ENCODE measurements at regions not wholly inside any gene's neighbourhood (a gene's known extent, or its start where the extent isn't known, plus 50 kb on each side); places are given as distances from the start of the nearest gene placed in this dataset.

GRCh38 chr1:39146681-39147080 lies 57.8 kb upstream of the MACF1 start:
- TF ChIP-seq EZH2 (IDR thresholded peaks at IDR 0.05; ENCODE audit: borderline replicate concordance) (no peak), EZH2phosphoT487 (IDR thresholded peaks at IDR 0.05; ENCODE audit: low read depth, severe bottlenecking, unreplicated experiment) (no peak), CTCF (IDR thresholded peaks at IDR 0.05; ENCODE audit: poor library complexity) (no peak)
- Histone ChIP-seq H3K79me2 (peaks cover 79% of the 10 kb centered on the region), H3K9me2 (replicated peaks; ENCODE audit: insufficient read depth) (no peaks in the 10 kb centered on the region), H3K27ac (no peak overlapping the region), H3K4me1 (ENCODE audit: insufficient read depth) (no peaks in the 10 kb centered on the region), H3K27me3 (no peaks in the 10 kb centered on the region), H2AFZ (no peak overlapping the region), H4K20me1 (ENCODE audit: insufficient read depth, poor library complexity, severe bottlenecking) (peaks cover 5% of the 10 kb centered on the region), H3K36me3 (replicated peaks; ENCODE audit: insufficient read depth, low read depth) (no peaks in the 10 kb centered on the region), H3K4me2 (no peak overlapping the region), H3K4me3 (no peak overlapping the region), H3K9me3 (ENCODE audit: low read depth) (no peaks in the 10 kb centered on the region)
- DNase-seq (ENCODE audit: low spot score), result no peak

- Histone ChIP-seq H2AFZ (no peak overlapping the region), H3K4me2 (no peak overlapping the region), H4K20me1 (ENCODE audit: insufficient read depth, poor library complexity, severe bottlenecking) (peaks cover 4% of the 10 kb centered on the region), H3K36me3 (replicated peaks; ENCODE audit: insufficient read depth, low read depth) (no peaks in the 10 kb centered on the region), H3K79me2 (peaks cover 84% of the 10 kb centered on the region), H3K4me1 (ENCODE audit: insufficient read depth) (no peaks in the 10 kb centered on the region), H3K27me3 (no peaks in the 10 kb centered on the region), H3K9me2 (replicated peaks; ENCODE audit: insufficient read depth) (no peaks in the 10 kb centered on the region), H3K4me3 (no peak overlapping the region), H3K9me3 (ENCODE audit: low read depth) (no peaks in the 10 kb centered on the region), H3K27ac (no peak overlapping the region)
- no peak for DNase-seq (ENCODE audit: low spot score)
- TF ChIP-seq EZH2 (IDR thresholded peaks at IDR 0.05; ENCODE audit: borderline replicate concordance), result no peak
- no peak for TF ChIP-seq EZH2phosphoT487 (IDR thresholded peaks at IDR 0.05; ENCODE audit: low read depth, severe bottlenecking, unreplicated experiment)
- TF ChIP-seq CTCF (IDR thresholded peaks at IDR 0.05; ENCODE audit: poor library complexity), result no peak
- WGBS (ENCODE audit: low lambda C conversion rate, missing lambda C conversion rate), result 88% methylated on average over 3 of the region's 3 CpGs
These were observed 57.1 kb upstream of the MACF1 start for GRCh38 chr1:39147099-39148025.

- Histone ChIP-seq H4K20me1 (ENCODE audit: insufficient read depth, poor library complexity, severe bottlenecking) (peaks cover 4% of the 10 kb centered on the region), H3K4me3 (no peak overlapping the region), H3K27ac (no peak overlapping the region), H3K4me2 (no peak overlapping the region), H3K79me2 (peaks cover 86% of the 10 kb centered on the region), H3K27me3 (no peaks in the 10 kb centered on the region), H3K9me2 (replicated peaks; ENCODE audit: insufficient read depth) (no peaks in the 10 kb centered on the region), H2AFZ (no peak overlapping the region), H3K4me1 (ENCODE audit: insufficient read depth) (no peaks in the 10 kb centered on the region), H3K36me3 (replicated peaks; ENCODE audit: insufficient read depth, low read depth) (no peaks in the 10 kb centered on the region), H3K9me3 (ENCODE audit: low read depth) (no peaks in the 10 kb centered on the region)
- 80% methylated on average over 4 of the region's 4 CpGs for WGBS (ENCODE audit: low lambda C conversion rate, missing lambda C conversion rate)
- no peak for TF ChIP-seq EZH2 (IDR thresholded peaks at IDR 0.05; ENCODE audit: borderline replicate concordance)
- no peak for TF ChIP-seq EZH2phosphoT487 (IDR thresholded peaks at IDR 0.05; ENCODE audit: low read depth, severe bottlenecking, unreplicated experiment)
- no peak for TF ChIP-seq CTCF (IDR thresholded peaks at IDR 0.05; ENCODE audit: poor library complexity)
- DNase-seq (ENCODE audit: low spot score), result no peak
These were observed 55.6 kb upstream of the MACF1 start for GRCh38 chr1:39148942-39149341.

Data from hepatocyte (in vitro differentiated cells).